ENCODE measurements at regions not wholly inside any gene's neighbourhood (a gene's known extent, or its start where the extent isn't known, plus 50 kb on each side); places are given as distances from the start of the nearest gene placed in this dataset.

DNA sequence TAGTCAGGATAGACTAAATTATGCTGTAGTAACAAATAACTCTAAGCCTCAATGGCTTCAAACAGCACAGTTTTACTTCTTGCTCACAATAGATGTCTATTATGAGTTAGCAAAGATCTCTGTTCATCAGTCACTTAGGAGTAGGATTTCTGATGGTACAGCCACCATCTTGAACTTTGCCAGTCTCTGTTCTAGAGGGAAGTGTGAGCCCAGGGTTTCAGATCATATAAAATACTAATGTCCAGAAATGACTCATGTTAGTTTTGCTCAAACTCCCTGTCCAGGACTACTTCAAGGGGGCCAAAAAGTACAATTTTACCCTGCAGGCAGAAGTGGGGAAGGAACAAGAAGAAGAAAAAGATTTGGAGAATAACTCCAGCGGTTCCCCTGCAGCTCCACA, 77.1 kb upstream of the LSM6 start:
- H3K4me3 Mint-ChIP-seq (ENCODE audit: low read depth, unreplicated experiment) = no peak overlapping the region
- CTCF ChIA-PET = no interaction called here
- no peak overlapping the region for H3K27ac Mint-ChIP-seq (ENCODE audit: unreplicated experiment)
- DNase-seq = no peak
- no peaks in the 10 kb centered on the region for H3K27me3 Mint-ChIP-seq (ENCODE audit: unreplicated experiment)
- H3K9me3 Mint-ChIP-seq (ENCODE audit: low read depth, unreplicated experiment) = no peaks in the 10 kb centered on the region
- no peaks in the 10 kb centered on the region for H3K36me3 Mint-ChIP-seq (ENCODE audit: insufficient read depth, unreplicated experiment)
- no peaks in the 10 kb centered on the region for H3K4me1 Mint-ChIP-seq (ENCODE audit: low read depth, unreplicated experiment)
- BruUV-seq (replicated peaks) = no TSS peak
- intact Hi-C loops (cut with micrococcal nuclease; ENCODE audit: unreplicated experiment) = loop anchor here (2.0 kb wide), 1 partner anchor 66 kb away; no protein-coding TSS in a partner anchor
- TF ChIP-seq, protein P1, sequence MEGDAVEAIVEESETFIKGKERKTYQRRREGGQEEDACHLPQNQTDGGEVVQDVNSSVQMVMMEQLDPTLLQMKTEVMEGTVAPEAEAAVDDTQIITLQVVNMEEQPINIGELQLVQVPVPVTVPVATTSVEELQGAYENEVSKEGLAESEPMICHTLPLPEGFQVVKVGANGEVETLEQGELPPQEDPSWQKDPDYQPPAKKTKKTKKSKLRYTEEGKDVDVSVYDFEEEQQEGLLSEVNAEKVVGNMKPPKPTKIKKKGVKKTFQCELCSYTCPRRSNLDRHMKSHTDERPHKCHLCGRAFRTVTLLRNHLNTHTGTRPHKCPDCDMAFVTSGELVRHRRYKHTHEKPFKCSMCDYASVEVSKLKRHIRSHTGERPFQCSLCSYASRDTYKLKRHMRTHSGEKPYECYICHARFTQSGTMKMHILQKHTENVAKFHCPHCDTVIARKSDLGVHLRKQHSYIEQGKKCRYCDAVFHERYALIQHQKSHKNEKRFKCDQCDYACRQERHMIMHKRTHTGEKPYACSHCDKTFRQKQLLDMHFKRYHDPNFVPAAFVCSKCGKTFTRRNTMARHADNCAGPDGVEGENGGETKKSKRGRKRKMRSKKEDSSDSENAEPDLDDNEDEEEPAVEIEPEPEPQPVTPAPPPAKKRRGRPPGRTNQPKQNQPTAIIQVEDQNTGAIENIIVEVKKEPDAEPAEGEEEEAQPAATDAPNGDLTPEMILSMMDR (IDR thresholded peaks at IDR 0.05; ENCODE audit: unreplicated experiment) = no peak

DNA sequence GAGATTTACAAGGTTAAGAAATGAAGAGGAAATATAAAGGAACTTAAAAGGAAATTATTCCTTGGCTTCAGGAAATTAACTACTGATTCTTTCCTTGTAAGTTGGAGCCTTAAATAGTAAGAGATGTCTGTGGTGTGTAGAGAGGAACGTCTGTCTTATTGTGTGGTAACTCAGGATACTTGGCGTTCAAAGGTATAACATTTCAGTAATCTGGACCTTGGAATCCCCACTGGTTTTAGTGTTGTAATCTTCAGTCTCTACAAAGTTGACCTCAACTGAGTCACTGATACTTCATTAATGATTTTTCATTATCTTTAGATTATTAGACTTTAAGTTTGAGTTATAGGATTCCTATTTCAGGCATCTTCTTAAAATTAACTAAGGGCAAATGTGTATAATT, 79.1 kb upstream of the LSM6 start:
- TF ChIP-seq, protein P1 (IDR thresholded peaks at IDR 0.05; ENCODE audit: unreplicated experiment) = no peak
- intact Hi-C loops (cut with micrococcal nuclease; ENCODE audit: unreplicated experiment) = no loop called here
- no TSS peak for BruUV-seq (replicated peaks)
- DNase-seq = no peak
- no peaks in the 10 kb centered on the region for H3K4me1 Mint-ChIP-seq (ENCODE audit: low read depth, unreplicated experiment)
- H3K27me3 Mint-ChIP-seq (ENCODE audit: unreplicated experiment) = no peaks in the 10 kb centered on the region
- H3K4me3 Mint-ChIP-seq (ENCODE audit: low read depth, unreplicated experiment) = no peak overlapping the region
- H3K36me3 Mint-ChIP-seq (ENCODE audit: insufficient read depth, unreplicated experiment) = no peaks in the 10 kb centered on the region
- no peaks in the 10 kb centered on the region for H3K9me3 Mint-ChIP-seq (ENCODE audit: low read depth, unreplicated experiment)
- H3K27ac Mint-ChIP-seq (ENCODE audit: unreplicated experiment) = no peak overlapping the region
- CTCF ChIA-PET = no interaction called here

DNA sequence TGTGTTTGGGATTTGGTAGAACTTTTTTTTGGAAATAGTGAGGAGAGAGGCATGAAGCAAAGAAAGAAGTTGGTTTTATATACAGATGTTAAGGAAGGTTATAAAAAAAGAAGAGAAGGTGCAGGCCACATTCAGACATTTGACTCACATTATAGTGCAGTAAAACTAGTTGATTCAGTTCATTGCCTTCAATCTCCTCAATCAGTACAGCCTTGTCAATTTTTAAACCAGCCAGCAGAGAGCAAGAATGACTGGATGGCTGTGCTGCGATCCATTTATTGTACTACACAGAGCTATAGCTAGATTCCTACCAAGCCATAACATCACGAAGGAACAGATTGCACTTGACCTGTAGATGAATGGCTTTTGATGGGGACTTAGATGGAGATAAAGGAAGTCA, 79.7 kb upstream of the LSM6 start:
- Mint-ChIP-seq H3K4me3 (ENCODE audit: low read depth, unreplicated experiment) (no peak overlapping the region), H3K9me3 (ENCODE audit: low read depth, unreplicated experiment) (no peaks in the 10 kb centered on the region), H3K36me3 (ENCODE audit: insufficient read depth, unreplicated experiment) (no peaks in the 10 kb centered on the region), H3K27me3 (ENCODE audit: unreplicated experiment) (no peaks in the 10 kb centered on the region), H3K4me1 (ENCODE audit: low read depth, unreplicated experiment) (no peaks in the 10 kb centered on the region), H3K27ac (ENCODE audit: unreplicated experiment) (no peak overlapping the region)
- CTCF ChIA-PET = no interaction called here
- intact Hi-C loops (cut with micrococcal nuclease; ENCODE audit: unreplicated experiment) = no loop called here
- TF ChIP-seq, protein P1 (IDR thresholded peaks at IDR 0.05; ENCODE audit: unreplicated experiment) = no peak
- DNase-seq = no peak
- no TSS peak for BruUV-seq (replicated peaks)

DNA sequence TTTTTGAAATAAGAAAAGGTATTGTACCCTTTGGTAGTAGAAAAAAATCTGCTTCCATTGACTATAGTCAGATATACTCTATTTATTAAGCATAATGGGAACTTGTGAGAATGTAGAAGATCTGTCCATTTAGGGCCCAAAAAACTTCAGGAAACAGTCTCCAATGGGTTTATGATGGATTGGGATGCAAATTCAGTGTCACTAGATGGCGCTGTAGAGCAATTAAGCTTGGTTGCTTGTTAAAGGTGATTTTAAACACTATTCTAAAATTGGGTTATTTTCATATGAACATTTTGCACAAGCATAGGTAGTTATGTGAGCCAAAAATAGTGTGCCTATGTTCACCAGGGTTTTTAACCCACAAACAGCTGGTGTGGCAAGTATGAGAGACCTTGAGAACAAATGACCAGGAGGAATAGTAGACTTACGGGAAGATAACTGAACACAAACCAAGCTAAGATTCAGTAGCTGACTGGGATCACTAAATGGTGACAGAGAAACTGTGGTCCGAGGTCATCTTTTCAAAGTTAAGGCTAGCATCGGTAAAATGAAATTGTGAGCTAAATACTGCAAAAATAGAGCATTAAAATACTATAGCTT, 80.3 kb upstream of the LSM6 start:
- DNase-seq = peak; percentile 41
- intact Hi-C loops (cut with micrococcal nuclease; ENCODE audit: unreplicated experiment) = no loop called here
- no peaks in the 10 kb centered on the region for H3K9me3 Mint-ChIP-seq (ENCODE audit: low read depth, unreplicated experiment)
- H3K4me3 Mint-ChIP-seq (ENCODE audit: low read depth, unreplicated experiment) = no peak overlapping the region
- no peak overlapping the region for H3K27ac Mint-ChIP-seq (ENCODE audit: unreplicated experiment)
- BruUV-seq (replicated peaks) = no TSS peak
- no peaks in the 10 kb centered on the region for H3K27me3 Mint-ChIP-seq (ENCODE audit: unreplicated experiment)
- H3K4me1 Mint-ChIP-seq (ENCODE audit: low read depth, unreplicated experiment) = no peaks in the 10 kb centered on the region
- CTCF ChIA-PET = interaction anchor here (0.6 to 1.0 kb wide), 2 partner anchors 45 to 140 kb away, joined by 3 read pairs; no protein-coding TSS in a partner anchor
- no peaks in the 10 kb centered on the region for H3K36me3 Mint-ChIP-seq (ENCODE audit: insufficient read depth, unreplicated experiment)
- TF ChIP-seq, protein P1 (IDR thresholded peaks at IDR 0.05; ENCODE audit: unreplicated experiment) = peak; percentile 45
